Choroid plexus epithelial cell (primary cell): ENCODE measurements at regions not wholly inside any gene's neighbourhood (a gene's known extent, or its start where the extent isn't known, plus 50 kb on each side); places are given as distances from the start of the nearest gene placed in this dataset.
"Not testable (repeated sequence)": the region's sequence is repeated elsewhere in the genome, so short reads cannot be mapped to it uniquely, and the experiment has no call there.

Experiments used
- DNase-seq: peaks from one replicate; pipeline ENCODE4 v3.0.0-alpha.2; 2010; ENCODE audit warnings: low read depth
- H3K4me3 ChIP-seq: 2 replicates; pipeline ENCODE4 v1.5.1; 2011; ENCODE audit warnings: low read depth, mild to moderate bottlenecking, control low read depth, low read length, moderate library complexity
- TF ChIP-seq, protein P1 (sequence below): conservative IDR thresholded peaks from 2 replicates; pipeline ENCODE4 v1.5.1; 2011; ENCODE audit warnings: low read depth, mild to moderate bottlenecking, control low read depth, inconsistent platforms, low read length, moderate library complexity

DNA sequence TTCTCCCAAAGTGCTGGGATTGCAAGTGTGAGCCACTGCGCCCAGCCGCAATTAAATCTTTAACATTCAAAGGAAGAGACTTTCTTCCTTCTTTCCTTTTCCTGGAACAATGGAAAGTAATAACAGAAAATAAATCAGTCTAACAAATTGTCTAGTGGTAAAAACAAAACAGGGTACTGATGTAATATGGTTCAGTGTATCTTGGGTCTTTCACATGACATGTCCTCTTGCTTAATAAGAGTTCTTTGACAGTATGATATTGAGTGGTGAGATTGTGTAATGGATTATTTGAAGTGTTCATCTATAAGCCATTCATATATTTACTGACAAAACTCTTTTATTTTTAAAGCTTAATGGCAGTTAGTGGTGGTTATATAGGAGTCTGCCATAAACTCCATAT, 256.6 kb downstream of the SPRY1 start:
- DNase-seq, result no peak
- H3K4me3 ChIP-seq, result no peak overlapping the region
- TF ChIP-seq, protein P1, sequence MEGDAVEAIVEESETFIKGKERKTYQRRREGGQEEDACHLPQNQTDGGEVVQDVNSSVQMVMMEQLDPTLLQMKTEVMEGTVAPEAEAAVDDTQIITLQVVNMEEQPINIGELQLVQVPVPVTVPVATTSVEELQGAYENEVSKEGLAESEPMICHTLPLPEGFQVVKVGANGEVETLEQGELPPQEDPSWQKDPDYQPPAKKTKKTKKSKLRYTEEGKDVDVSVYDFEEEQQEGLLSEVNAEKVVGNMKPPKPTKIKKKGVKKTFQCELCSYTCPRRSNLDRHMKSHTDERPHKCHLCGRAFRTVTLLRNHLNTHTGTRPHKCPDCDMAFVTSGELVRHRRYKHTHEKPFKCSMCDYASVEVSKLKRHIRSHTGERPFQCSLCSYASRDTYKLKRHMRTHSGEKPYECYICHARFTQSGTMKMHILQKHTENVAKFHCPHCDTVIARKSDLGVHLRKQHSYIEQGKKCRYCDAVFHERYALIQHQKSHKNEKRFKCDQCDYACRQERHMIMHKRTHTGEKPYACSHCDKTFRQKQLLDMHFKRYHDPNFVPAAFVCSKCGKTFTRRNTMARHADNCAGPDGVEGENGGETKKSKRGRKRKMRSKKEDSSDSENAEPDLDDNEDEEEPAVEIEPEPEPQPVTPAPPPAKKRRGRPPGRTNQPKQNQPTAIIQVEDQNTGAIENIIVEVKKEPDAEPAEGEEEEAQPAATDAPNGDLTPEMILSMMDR, result no peak

DNA sequence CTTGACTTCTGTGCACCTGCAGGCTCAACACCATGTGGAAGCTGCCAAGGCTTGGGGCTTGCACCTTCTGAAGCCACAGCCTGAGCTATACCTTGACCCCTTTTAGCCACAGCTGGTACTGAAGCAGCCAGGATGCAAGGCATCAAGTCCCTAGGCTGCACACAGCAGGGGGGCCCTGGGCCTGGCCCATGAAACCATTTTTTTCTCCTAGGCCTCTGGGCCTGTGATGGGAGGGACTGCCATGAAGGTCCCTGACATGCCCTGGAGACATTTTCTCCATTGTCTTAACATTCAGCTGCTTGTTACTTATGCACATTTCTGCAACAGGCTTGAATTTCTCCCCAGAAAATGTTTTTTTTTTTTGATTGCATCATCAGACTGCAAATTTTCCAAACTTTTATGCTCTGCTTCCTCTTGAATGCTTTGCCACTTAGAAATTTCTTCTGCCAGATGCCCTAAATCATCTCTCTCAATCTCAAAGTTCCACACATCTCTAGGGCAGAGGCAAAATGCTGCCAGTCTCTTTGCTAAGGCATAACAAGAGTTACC, 260.2 kb downstream of the SPRY1 start:
- H3K4me3 ChIP-seq, DNase-seq: not testable (repeated sequence)

DNA sequence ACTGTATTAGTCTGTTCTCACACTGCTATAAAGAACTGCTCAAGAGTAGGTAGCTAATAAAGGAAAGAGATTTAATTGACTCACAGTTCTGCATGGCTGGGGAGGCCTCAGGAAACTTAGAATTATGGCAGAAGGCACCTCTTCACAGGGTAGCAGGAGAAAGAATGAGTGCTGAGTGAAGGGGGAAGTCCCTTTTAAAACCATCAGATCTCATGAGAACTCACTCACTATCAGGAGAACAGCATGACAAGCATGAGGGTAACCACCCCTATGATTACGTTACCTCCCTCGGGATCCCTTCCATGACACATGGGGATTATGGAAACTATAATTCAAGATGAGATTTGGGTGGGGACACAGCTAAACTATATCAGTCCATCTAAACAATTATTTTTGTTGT, 261.0 kb downstream of the SPRY1 start:
- not testable (repeated sequence) for H3K4me3 ChIP-seq, DNase-seq

DNA sequence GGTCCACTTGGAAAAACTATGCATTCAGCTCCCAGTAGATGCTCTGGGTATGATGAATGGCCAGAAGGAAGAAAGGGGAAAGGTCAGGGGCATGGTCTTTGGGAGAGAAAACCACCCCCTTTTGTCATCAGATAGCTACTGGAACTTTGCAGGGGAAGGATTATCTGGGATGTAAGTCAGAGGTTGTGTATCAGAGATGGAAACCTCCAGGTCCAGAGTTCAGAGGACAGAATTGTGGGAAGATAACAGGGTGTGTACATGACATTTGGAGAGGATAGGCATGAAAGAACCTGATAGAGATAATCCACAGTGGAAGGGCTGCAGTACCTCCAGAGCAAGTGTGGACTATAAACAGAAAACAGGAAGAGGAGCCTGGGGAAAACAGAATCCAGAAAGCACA, 262.7 kb downstream of the SPRY1 start:
- DNase-seq, result no peak
- no peak overlapping the region for H3K4me3 ChIP-seq
- TF ChIP-seq, protein P1, result no peak

DNA sequence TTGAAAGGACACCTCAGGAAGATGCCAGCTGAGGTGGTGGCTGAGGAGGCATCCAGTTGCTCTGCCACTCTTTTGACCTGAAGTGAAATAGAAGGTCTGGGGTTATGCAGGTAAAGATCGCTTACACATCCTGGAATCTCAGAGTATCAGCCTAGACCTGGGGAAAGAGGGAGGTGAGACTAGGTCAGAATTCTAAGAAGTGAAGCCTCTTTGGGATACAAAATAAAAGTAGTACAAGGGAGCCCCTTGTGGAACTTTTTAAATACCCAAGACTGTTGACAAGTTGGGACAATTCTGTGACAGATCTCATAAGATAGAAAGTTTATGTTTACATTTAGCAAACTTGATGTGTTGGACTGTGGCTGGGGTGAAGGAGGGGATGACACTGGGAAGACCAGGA, 263.1 kb downstream of the SPRY1 start:
- TF ChIP-seq, protein P1, result peak; percentile 38
- peak; percentile 27 for DNase-seq
- H3K4me3 ChIP-seq, result no peak overlapping the region

DNA sequence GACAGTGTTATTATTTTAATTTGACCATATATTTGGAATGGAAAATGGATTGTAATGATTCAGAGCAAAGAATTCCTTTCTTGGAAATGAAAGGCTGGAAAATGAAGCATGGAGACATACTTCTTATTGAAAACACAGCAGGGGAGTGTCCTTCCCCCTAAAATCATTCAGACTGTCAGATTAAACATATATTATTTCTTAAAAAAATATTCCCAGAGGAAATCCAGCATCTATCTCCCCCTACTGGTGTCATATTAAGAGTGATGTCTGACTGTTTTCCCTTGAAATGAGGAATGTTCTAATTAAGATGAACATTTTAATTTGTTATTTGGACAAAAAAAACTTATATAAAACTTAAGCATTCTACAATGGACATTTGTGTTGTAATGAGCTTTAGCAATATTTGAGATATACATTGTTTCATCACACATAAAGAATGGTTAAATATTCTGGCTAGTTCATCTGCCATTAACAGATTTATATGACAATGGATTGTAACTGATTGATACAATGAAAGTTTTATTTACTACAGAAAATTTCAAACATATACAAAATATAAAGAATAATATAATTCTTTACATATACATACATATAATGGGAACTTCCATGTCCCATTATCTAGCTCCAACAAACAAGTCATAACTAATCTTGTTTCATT, 264.6 kb downstream of the SPRY1 start:
- peak; percentile 60 for DNase-seq
- H3K4me3 ChIP-seq, result no peak overlapping the region
- TF ChIP-seq, protein P1, result peak; percentile 65

DNA sequence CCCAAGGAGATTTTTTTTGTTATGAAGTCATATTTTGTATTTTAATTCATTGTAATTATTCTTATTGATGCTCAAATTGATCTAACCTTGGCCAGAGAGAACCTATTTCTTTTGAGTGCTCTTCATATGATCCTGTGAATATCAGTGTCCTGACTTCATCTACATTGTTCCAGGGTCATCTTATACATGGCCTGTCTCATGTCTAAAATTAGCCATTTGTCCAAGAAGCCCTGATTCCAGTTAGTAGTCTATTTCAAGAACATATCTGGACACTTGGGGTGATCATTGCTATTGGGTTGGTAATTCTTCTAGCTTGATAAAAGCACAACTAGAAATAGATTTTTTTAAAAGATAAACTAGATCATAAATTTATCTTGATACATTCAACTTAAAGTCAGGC, 266.2 kb downstream of the SPRY1 start:
- no peak for DNase-seq
- TF ChIP-seq, protein P1, result no peak
- no peak overlapping the region for H3K4me3 ChIP-seq

DNA sequence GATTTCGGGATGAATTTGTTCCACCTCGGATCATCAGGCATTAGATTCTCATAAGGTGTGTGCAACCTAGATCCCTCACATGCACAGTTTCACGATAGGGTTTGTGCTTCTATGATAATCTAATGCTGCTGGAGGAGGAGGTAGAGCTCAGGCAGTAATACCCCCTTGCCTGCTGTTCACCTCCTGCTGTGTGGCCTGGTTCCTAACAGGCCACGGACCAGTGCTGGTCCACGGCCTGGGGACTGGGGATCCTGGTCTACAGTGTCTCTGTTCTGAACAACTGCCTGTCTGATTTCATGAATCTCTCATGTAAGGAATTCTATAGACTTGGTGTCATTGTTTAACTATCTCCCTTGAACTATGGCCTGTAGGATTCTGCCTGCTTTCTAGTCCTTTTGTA, 269.9 kb downstream of the SPRY1 start:
- H3K4me3 ChIP-seq, result no peak overlapping the region
- TF ChIP-seq, protein P1, result no peak
- no peak for DNase-seq
